ENCODE measurements at regions not wholly inside any gene's neighbourhood (a gene's known extent, or its start where the extent isn't known, plus 50 kb on each side); places are given as distances from the start of the nearest gene placed in this dataset.

DNA sequence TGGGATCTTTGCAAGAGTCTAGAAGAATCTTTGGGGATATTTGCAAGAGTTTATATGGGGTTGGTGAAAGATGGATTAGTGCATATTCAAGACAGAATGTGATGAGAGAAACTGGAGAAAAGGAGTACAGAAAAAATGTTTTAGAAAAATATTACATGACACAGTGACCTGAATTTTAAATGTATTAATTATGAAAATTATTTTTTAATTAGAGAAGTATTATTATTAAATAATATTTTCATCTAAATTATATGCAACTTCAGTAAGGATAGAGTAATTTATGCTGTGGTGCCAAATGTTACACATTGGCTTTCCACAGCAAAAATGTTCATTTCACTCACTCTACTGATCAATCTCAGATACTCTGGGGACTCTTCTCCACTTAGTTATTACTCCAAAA, 1442.8 kb upstream of the SLC39A10 start:
- intact Hi-C loops (cut with DNase I; ENCODE audit: low total_unique reads), result no loop called here
- TF ChIP-seq POLR2A (IDR thresholded peaks at IDR 0.05) (no peak), POLR2AphosphoS5 (IDR thresholded peaks at IDR 0.05) (no peak)
- TF ChIP-seq, protein P1, sequence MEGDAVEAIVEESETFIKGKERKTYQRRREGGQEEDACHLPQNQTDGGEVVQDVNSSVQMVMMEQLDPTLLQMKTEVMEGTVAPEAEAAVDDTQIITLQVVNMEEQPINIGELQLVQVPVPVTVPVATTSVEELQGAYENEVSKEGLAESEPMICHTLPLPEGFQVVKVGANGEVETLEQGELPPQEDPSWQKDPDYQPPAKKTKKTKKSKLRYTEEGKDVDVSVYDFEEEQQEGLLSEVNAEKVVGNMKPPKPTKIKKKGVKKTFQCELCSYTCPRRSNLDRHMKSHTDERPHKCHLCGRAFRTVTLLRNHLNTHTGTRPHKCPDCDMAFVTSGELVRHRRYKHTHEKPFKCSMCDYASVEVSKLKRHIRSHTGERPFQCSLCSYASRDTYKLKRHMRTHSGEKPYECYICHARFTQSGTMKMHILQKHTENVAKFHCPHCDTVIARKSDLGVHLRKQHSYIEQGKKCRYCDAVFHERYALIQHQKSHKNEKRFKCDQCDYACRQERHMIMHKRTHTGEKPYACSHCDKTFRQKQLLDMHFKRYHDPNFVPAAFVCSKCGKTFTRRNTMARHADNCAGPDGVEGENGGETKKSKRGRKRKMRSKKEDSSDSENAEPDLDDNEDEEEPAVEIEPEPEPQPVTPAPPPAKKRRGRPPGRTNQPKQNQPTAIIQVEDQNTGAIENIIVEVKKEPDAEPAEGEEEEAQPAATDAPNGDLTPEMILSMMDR (IDR thresholded peaks at IDR 0.05), result no peak
- no peak overlapping the region for H3K4me3 ChIP-seq
- H3K9me3 ChIP-seq, result no peaks in the 10 kb centered on the region
- no peak for DNase-seq (ENCODE audit: low spot score in 2 of 2)
- no peaks in the 10 kb centered on the region for H3K27me3 ChIP-seq
- no peaks in the 10 kb centered on the region for H3K4me1 ChIP-seq
- no peak overlapping the region for H3K27ac ChIP-seq
- no peaks in the 10 kb centered on the region for H3K36me3 ChIP-seq

DNA sequence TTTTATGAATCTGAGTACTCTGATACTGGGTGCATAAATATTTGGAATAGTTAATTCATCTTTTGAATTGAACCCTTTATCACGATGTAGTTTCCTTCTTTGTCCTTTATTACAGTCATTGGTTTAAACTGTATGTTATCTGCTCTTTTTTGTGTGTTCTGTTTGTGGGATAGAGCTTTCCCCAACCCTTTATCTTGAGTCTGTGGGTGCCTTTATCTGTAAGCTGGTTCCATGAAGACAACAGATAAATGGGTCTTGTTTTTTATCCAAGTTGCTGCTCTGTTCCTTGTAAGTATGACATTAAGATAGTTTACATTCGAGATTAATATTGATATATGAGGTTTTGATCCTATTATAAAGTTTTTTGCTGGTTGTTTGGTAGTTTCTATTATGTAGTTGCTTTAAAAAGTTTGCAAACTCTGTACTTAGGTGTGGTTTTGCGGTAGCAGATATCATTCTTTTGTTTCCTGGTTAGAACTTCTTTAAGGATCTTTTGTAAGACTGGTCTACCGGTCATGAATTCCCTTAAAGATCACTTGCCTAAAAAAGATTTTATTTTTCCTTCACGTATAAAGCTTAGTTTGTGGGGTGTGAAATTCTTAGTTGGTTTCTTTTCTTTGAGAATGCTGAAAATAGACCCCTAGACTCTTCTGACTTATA, 1451.3 kb upstream of the SLC39A10 start:
- no peaks in the 10 kb centered on the region for H3K4me1 ChIP-seq
- no peaks in the 10 kb centered on the region for H3K36me3 ChIP-seq
- intact Hi-C loops (cut with DNase I; ENCODE audit: low total_unique reads), result no loop called here
- H3K27ac ChIP-seq, result no peak overlapping the region
- no peaks in the 10 kb centered on the region for H3K9me3 ChIP-seq
- H3K27me3 ChIP-seq, result no peaks in the 10 kb centered on the region
- TF ChIP-seq, protein P1 (IDR thresholded peaks at IDR 0.05), result no peak
- TF ChIP-seq POLR2AphosphoS5 (IDR thresholded peaks at IDR 0.05) (no peak), POLR2A (IDR thresholded peaks at IDR 0.05) (no peak)
- no peak for DNase-seq (ENCODE audit: low spot score in 2 of 2)
- H3K4me3 ChIP-seq, result no peak overlapping the region

DNA sequence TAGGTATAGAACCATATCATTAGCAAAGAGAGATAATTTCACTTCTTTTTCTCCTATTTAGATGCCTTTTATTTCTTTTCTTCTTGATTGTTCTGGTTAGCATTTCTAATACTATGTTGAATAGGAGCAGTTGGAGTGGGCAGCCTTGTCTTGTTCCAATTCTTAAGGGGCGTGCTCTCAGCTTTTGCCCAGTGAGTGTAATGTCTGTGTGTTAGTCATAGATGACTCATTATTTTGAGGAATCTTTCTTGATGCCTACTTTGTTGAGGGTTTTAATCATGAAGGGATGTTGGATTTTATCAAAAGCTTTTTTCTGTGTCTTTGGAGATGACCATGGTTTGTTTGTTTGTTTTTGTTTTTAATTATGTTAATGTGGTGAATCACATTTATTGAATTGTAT, 1453.1 kb upstream of the SLC39A10 start:
- intact Hi-C loops (cut with DNase I; ENCODE audit: low total_unique reads), result no loop called here
- TF ChIP-seq POLR2A (IDR thresholded peaks at IDR 0.05) (no peak), POLR2AphosphoS5 (IDR thresholded peaks at IDR 0.05) (no peak)
- TF ChIP-seq, protein P1 (IDR thresholded peaks at IDR 0.05), result no peak
- no peak overlapping the region for H3K4me3 ChIP-seq
- no peaks in the 10 kb centered on the region for H3K27me3 ChIP-seq
- DNase-seq (ENCODE audit: low spot score in 2 of 2), result no peak
- H3K36me3 ChIP-seq, result no peaks in the 10 kb centered on the region
- no peaks in the 10 kb centered on the region for H3K9me3 ChIP-seq
- H3K4me1 ChIP-seq, result no peaks in the 10 kb centered on the region
- no peak overlapping the region for H3K27ac ChIP-seq

DNA sequence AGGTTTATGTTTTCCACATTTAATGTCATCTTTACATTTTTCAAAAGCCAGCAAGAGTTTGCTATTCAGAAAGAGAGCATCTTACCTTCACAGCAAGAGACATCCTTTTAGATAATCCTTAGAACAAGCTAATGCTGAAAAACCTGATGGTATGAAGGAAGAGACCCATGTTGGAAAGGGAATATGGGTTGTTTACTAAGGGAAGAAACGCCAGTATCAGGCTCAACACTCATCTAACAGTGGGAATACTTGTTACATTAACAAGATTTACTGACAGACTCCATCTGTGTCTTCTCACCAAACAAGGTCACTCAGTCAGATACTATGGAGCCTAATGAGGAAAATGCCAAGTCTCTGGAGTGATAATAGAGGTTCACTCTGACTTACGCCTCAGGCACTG, 1474.1 kb upstream of the SLC39A10 start:
- no peak overlapping the region for H3K27ac ChIP-seq
- no peaks in the 10 kb centered on the region for H3K4me1 ChIP-seq
- no peak for DNase-seq (ENCODE audit: low spot score in 2 of 2)
- TF ChIP-seq POLR2AphosphoS5 (IDR thresholded peaks at IDR 0.05) (no peak), POLR2A (IDR thresholded peaks at IDR 0.05) (no peak)
- TF ChIP-seq, protein P1 (IDR thresholded peaks at IDR 0.05), result no peak
- no peaks in the 10 kb centered on the region for H3K36me3 ChIP-seq
- H3K4me3 ChIP-seq, result no peak overlapping the region
- no peaks in the 10 kb centered on the region for H3K9me3 ChIP-seq
- H3K27me3 ChIP-seq, result no peaks in the 10 kb centered on the region
- intact Hi-C loops (cut with DNase I; ENCODE audit: low total_unique reads), result no loop called here

DNA sequence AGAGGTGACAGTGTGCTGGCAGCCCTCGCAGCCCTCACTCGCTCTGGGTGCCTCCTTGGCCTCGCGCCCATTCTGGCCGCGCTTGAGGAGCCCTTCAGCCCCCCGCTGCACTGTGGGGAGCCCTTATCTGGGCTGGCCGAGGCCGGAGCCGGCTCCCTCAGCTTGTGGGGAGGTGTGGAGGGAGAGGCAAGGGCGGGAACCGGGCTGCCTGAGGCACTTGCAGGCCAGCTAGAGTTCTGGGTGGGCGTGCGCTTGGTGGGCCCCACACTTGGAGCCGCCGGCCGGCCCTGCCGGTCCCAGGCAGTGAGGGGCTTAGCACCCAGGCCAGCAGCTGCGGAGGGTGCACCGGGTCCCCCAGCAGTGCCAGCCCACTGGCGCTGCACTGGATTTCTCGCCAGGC, 1480.9 kb upstream of the SLC39A10 start:
- H3K36me3 ChIP-seq, result no peaks in the 10 kb centered on the region
- H3K4me3 ChIP-seq, result no peak overlapping the region
- no peaks in the 10 kb centered on the region for H3K4me1 ChIP-seq
- H3K27me3 ChIP-seq, result no peaks in the 10 kb centered on the region
- no peak for DNase-seq (ENCODE audit: low spot score in 2 of 2)
- no peaks in the 10 kb centered on the region for H3K9me3 ChIP-seq
- intact Hi-C loops (cut with DNase I; ENCODE audit: low total_unique reads), result no loop called here
- H3K27ac ChIP-seq, result no peak overlapping the region
- TF ChIP-seq POLR2AphosphoS5 (IDR thresholded peaks at IDR 0.05) (no peak), POLR2A (IDR thresholded peaks at IDR 0.05) (no peak)

Data from breast epithelium (tissue), 4 donors.